ENCODE measurements at regions not wholly inside any gene's neighbourhood (a gene's known extent, or its start where the extent isn't known, plus 50 kb on each side); places are given as distances from the start of the nearest gene placed in this dataset.

DNA sequence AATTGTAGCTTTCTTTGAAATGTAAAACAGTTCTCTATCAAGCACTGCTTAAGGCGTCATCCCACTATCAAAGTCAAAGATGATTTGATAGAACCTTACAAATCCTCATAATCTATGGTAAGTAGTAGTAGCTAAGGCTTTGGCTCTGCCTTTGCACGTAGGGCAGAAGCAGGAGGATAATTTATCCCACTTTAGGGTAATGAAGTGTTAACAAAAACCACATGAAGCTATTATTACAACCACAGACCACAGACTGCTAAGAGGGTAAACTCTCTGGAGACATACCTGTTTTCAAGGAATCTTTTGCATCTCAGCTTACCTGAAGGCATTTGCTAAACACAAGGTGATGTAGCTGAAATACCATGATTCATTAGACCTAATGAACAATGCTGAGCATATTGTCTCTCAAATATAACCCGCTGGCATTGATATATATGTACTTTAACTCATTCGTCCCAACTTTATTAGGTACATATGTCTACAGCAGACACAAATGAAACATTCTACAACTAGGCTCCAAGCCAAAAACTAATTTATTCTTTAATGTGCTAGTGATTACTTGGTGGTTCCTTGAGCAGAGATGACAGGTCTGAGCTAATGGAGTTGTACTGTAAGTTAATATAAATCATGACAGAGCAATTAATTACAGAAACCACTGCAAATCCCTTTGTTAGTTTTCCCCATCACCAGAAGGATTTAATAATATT is 368.8 kb downstream of the ETNK1 start:
- no peak for DNase-seq

DNA sequence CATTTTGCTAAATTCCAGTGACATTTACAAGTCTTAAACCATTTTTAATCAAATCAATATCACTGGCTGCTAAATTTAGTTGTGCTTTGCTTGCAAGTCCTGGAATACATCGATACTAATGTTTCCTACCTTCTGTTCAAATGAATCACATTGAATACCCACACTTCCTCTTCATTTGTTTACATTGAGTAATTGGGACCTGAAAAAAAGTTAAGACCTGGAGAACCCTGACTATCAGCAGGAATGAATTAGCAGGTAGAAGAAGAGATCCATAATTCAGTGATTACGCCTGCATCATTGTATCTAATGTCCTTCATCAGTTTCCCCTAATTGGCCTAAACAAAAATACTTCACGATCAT is 369.3 kb downstream of the ETNK1 start:
- DNase-seq, result no peak

DNA sequence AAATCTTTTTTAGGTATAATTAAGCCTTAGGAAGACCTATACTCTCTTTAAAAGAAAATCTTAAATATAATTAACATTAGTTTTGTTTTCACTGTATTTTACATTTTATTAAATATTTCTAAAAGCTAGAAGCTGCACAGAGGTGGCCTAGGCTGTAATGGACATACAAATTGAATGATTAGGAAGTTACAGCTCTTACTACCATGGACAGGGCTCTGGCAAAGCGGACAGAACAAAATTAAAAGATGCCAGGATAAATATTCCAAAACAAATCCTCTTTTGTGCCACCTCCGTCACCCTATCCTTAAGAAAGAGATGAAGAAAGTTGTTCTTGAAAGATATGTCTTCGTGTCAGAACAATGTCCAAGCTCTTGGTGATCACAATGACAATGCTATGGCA is 376.5 kb downstream of the ETNK1 start:
- no peak for DNase-seq

DNA sequence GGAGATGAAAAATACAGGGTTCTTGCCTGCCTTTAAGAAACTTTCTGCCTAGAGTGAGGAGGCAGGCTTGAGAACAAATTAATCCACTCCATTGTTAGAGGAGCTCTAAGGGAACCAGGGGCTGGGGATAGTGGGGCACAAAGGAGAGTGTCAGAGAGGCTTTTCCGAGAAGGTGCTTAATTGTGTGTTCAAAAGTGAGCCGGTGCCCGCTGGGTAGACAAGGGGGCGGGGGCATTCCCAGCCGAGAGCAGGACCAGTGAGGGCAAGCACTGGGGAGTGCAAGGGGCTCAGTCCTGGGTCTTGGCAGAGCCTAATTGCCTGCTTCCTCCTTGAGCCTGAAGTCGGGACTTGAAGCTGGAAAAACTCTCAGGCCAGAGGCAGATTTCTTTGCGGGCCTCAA is 377.4 kb downstream of the ETNK1 start:
- DNase-seq, result no peak

DNA sequence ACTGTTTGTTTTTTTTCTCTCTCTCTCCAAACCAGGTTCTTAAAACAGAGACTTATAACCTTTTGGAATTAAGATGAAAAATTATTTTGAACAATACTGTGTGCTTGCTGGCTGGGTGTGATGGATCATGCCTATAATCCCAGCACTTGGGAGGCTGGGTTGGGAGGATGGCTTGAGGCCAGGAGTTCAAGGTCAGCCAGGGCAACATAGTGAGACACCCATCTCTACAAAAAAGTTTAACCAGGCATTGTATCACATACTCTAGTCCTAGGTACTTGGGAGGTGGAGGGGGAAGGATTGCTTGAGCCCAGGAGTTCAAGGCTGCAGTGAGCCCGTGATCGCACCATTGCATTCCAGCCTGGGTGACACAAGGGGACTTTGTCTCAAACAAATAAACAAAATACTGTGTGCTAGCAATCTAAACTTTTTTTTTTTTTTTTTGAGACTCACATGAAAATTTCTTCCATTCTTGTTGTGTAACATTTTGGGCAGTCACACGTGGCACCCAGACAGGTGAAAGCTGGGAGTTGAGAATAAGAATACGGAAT is 379.6 kb downstream of the ETNK1 start:
- no peak for DNase-seq

DNA sequence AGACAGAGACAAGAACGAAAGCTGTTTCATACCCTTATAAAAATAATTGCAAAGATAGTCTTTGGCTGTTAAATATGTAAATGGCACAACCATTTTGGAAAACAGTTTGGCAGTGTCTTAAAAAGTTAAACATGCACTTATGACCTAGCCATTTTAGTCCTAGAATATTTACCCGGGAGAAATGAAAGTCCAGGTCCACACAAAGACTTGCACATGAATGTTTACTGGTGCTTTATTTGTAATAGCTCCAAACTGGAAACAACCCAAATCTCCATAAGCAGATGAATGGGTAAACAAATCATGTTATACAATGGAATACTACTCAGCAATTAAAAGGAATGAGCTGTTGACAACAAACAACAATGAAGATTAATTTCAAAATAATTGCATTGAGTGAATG is 380.4 kb downstream of the ETNK1 start:
- no peak for DNase-seq

DNA sequence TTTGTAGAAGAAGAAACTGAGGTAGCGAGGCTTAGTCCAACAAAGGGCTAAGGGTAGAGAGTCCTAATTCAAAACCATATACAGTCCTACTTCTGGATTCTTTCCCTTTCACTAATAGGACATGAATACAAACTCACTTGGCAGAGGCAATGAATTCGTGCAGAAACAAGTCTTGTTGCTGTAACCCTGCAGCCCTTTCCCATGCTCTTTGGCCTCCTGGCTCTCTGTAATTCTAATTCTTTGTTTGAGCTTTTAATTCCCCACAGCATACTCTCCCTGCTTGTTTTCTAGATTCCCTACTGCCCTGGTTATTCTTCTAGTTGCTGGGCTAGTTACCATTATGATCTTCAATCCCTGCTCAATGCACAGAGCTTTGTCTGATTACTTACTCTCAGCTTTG is 381.4 kb downstream of the ETNK1 start:
- no peak for DNase-seq

DNA sequence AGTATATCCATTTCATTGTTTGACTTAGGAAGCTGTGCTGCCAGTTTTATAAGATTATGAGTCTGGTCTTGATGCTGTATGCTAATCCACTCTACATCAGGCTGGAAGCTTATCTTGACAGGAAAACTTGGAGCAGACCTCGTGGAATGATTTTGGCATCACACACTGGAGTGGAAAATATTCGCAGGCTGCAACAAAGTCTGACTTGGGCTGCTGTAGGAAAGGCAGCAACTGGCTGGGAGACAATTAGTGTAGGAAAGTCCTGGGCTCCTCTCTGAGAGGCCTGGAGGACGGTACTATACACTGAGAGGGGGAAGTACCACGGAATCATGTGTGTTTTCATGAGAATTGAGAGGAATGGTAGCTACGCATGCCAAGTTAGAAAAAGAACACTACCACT is 383.7 kb downstream of the ETNK1 start:
- no peak for DNase-seq

DNA sequence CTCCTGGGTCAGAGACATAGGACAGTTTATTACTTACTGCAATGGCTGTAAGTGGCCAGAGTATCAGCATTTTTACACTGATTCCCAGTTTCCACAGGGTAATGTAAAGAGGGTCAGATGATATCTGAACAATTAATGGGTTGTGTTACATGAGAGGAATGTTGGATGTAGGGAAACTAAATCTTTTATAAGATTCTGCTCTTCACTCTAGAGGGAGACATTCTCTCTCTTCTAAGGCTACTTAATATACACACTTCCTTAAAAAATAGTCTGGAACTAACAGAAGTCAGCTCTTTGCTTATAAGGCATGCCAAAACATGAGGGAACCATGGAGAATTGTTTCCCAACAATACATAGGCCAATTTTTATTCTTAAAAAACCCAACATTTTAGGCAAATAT is 389.8 kb downstream of the ETNK1 start:
- no peak for DNase-seq

DNA sequence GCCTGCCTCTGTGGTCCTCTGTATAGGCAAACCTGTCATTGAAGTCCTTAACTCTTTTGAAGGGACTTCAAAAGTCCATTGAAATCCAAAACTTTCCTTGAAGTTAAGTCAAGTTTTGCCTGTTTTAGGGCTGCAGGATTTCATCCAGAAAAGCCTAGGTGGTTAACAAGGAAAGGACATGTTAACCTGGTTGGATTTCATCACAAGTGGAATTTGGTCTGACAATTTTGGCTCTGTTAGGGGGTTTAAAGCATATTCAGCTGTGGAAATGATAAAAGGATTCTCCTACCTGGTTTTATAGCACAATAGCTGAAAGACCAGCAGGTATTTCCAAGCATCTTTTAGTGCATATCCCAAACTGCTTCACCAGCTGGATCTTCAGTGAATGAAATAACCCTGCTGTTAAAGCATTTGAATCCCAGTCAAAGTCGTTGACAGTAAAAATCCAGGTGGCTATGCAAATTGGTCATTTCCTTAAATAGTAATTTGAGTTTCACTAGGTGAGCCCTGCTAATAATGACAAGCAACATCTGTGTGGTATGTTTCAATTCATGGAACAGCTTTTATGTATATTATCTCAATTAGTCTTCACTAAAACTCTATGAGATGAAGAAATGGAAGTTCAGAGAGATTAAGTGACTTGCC is 400.5 kb downstream of the ETNK1 start:
- DNase-seq, result no peak

DNA sequence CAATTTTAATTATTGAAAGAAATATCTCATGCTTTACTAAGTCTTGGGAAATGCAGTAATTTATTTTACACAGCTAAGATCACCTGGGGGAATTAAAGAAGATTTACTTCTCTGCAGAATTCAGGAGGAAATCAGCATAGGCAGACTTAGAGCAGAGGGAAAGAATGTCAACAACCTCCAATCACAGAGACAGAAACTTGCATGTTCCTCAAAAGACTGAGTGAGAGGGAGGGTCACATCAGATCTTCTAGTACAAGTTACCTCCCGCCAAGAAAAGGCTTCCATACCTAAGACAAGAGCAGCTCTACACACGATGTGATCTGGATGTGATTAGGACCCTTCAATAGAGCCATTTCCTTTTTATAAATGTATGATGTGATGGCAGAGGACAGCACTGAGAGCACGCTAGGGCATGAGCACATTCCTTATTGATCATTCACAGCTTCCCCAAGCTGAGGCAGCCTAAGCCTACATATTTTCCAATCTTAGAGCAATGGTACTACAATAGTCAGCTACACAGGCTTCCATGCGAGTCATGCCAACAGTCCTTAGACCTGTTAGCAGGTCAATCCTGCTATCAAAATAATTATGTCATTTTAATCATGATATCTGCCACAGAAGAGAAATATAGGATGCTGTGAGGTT is 403.3 kb downstream of the ETNK1 start:
- no peak for DNase-seq

DNA sequence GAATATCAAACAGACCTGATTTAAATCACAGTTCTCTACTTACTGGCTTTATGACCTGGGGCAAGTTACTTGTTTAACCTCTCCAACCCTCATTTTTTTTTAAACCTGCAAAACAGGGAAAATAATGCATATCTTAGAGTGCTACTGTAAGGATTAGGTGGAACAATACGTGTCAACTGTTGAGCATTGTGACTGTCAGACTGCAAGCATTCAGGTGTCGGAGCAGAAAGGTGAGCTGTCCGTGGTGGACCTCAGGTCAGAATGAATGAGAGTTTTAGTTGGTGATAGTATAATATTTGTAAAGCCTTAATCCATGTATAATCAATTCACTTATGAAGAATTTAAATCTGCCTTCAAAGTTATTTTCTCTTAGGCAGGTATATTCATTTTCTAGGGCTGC is 404.2 kb downstream of the ETNK1 start:
- no peak for DNase-seq

DNA sequence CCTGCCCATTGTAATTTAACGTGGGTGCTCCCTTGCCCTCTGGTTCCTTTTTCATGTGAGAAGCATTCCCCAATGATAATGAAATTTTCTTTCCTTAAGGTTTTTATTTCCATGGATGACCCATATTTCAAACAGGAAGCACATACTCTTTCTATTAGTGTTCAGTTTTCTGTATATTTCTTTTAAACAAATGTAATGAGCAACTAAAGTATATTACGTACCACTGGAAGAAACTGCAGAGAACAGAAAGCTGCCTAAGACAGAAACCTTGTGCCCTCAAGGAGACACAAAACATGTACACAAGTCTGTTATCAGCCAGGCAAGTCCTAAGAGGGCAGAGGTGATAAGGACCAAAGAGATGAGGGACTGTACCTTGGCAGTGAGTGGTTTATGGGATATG is 414.9 kb downstream of the ETNK1 start:
- DNase-seq, result no peak

DNA sequence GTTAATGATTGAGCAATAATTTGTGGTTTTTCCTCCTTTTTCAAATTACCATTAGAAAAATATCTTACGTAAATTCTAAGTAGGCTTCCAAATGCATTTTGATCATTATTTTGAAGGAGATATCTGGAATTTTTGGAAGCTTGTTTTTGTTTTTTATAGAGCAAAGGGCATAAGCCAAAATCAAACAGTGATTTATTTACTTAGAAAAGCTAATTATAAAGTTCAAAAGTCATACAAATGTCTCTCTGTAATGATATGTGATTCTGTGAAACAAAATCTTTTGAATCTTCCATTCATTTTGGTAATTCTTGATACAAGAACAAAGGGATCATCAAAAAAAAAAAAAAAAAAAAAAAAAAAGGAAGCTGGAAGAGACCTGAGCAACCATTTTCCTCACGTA is 416.8 kb downstream of the ETNK1 start:
- DNase-seq, result no peak

DNA sequence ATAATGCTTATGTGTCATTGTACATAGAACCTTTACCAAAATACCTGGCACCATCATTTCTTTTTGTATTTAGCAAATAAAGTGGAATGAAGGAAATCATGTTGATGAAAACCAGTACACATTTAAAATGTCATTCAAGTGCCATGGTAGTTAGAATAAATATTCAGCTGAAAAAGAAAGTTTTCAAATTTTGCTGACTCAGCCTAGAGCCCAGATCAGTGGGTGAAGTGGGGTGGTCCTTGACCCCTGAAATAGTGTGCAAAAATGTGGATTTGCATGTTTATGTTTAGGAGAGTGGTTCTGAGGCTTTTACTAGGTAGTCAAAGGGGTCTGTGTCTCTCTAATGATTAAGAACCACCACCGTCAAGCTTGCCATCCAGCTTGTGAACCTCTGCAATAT is 418.7 kb downstream of the ETNK1 start:
- DNase-seq, result no peak

DNA sequence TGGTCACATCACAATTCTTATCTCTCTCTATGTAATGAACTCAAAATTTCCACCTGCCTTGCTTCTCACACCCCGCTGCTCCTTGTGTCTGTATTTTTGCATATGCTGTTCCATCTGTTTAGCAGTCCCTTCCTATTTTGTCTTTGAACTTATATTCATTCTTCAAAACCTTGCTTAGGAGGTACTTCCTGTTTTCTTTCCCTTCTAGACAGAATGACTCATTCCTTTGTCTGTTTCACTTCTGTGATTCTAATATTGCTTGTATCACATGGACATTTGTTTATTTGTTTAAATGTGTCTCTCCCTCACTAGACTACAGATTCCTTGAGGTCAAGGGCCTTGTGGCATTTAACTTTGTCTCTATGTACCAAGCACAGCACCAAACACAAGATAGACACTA is 424.2 kb downstream of the ETNK1 start:
- DNase-seq, result no peak

DNA sequence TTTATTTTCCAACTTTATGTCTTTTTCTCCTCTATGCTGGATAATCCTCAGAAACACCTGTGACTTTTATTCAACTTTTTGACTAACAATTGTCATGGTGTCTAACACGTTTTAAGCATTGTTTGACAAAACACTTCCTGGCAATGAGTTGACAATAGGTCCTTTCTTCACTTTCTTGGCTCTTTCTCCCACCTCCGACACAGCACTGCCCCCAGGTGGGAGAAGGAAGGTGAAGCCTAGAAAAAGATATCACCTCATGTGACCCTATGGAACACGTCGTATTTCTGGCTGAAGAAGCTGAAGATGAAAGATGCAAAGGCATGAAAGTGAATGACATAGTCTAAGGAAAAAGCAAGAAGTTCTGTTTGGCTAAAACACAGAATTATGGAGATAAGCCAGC is 430.0 kb downstream of the ETNK1 start:
- DNase-seq, result no peak

DNA sequence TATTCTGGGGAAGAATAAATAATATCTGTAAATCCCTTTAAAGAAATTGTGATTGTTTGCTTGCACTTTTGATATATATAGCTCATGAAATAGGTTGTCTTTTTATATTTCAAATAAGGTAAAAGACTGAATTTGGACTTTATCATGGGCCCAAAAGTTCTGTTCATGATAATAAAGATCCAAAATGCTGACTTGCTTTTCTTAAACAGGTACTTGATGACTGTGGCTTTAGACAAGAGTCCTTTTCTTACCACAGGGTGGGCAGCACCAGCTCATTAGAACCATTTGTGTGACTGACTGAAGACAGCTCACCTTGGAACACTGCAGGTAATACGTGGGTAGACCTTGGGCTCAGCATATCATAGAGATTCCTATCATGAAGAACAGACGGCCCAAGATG is 432.6 kb downstream of the ETNK1 start:
- no peak for DNase-seq

DNA sequence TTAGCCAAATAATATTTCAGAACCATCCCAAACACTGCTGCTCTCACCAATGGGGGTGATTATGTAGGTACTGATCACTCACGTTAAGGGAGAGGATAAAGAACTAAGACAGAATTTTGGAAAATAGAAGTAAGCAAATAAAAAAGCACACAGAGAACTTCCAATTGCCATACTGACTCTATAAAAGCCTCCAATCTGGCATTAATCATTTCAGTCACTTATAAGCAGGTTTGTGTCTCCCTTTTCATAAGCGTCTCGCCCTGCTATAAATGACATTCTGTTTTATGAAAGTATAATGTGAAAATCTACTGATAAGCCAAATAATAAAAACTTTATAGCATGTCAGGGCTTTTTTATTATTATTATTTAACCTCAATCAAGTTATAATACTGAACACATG is 435.2 kb downstream of the ETNK1 start:
- DNase-seq, result no peak

DNA sequence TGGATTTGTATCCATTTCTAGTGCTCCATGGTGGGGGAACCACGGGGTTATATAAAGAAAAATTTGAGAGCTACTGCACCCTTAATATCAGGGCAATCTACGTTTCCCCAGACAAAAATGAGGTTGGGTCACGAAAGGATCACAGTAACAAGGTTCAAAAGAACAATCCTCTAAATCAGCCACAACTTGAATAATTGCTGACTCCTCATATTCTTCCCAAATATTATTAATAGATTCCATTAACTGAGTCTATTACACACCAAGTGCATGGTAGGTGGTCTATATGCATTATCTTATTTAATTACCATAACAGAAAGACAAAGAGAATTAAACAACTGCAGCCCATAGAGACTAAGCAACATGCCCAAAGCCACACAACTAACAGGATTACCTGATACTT is 438.2 kb downstream of the ETNK1 start:
- DNase-seq, result no peak

DNA sequence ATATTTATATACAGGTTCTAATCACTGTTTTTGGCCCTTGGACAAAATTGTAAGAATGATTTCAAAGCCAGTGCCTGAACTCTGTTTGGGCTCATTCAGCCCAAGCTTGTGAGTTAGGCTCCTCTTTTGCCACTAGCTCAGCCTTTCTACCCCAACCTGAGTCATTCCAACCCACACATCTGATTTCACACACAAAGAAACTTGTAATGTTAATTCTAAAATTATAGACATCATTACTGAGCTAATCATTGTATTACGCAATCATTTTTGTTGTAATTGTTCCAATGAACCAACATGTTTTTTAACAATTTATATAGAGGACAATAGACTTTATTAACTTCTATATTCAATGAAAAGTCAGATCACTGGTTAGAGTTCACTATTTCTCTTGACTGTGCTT is 441.1 kb downstream of the ETNK1 start:
- no peak for DNase-seq

DNA sequence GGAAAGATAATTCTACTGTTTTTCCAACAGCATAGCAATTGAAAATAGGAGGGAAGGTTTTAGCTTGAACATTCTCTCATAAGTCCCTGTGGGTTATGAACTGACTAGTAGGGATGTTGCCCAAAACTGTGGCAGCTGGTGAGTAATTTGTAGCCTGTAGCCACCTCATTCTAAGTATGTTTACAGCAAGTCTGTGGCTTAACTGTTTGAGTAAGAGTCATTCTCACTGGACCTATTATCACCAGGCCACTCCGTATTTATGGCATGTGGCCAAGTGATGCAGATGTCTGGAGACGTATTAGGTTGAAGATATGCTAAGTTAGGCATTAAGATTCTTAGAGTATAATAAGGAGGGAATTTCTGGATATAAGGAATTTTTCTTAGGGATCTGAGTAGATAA is 458.3 kb downstream of the ETNK1 start:
- DNase-seq, result no peak

DNA sequence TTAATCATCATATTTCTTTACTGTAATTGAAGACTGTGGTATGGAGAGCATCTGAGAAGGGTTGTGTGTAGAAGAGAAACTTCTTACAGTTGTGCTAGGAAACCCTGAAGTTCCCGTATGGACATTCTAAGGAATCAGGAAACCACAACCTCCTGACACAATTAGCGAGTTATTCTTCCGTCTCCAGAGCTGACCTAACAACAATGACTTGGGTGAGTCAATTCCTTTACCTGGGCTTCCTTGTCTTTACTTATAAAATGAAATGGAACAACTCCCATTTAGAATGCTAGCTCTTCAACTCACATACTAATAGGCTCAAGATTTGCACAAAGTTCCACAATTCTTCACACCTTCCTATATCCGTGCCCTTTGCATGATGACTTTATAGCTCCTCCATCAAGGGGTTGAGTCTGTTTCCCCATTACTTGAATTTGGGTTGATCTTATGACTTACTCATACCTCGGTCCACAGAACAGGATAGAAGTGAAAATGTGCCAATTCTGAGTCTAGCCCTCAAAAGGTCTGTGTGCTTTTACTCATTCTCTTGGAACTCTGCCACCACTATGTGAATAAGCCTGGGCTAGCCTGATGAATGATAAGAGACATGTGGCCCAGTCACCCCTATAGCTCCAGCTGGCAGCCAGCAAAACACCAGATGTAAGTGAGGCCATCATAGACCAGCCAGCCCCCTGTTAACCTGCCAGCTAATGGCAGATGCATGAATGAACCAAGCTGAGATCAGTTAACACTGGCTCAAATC is 459.4 kb downstream of the ETNK1 start:
- no peak for DNase-seq

Measured in right kidney (tissue), 1 donor.